AG09319 (cell line): ENCODE measurements at regions not wholly inside any gene's neighbourhood (a gene's known extent, or its start where the extent isn't known, plus 50 kb on each side); places are given as distances from the start of the nearest gene placed in this dataset.
"Not testable (repeated sequence)": the region's sequence is repeated elsewhere in the genome, so short reads cannot be mapped to it uniquely, and the experiment has no call there.

Experiments used
- DNase-seq: peaks from one replicate; pipeline ENCODE4 v3.0.0-alpha.2; 2010; ENCODE audit warnings: low read depth; ENCODE audit errors: extremely low read depth
- CTCF ChIP-seq: IDR thresholded peaks from 2 replicates; pipeline ENCODE4 v1.5.1; 2011; ENCODE audit warnings: low read depth, mild to moderate bottlenecking, inconsistent platforms, low read length, moderate library complexity

GRCh38 chr14:46147452-46147851 is 504.1 kb downstream of the RPL10L start:
- no peak for TF ChIP-seq CTCF
- DNase-seq = no peak

DNA sequence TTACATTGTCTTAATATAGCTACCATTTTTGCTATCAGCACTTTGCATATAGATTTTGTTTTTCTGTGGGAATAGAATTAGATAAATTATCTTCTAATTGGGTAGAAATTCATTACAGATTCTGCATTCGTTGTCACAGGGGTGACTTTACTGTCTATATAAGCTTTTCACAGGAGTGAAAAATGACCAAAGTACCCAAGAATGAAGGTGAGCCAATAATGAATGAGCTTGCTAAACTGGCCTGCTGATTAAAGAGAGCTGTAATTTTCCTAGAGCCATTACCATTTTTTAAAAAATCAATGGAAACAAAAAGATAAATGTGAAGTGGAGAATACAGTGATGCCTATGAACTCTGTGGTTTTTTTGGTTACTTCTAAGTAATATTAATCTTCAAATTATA is 504.6 kb downstream of the RPL10L start:
- no peak for DNase-seq
- TF ChIP-seq CTCF = no peak

DNA sequence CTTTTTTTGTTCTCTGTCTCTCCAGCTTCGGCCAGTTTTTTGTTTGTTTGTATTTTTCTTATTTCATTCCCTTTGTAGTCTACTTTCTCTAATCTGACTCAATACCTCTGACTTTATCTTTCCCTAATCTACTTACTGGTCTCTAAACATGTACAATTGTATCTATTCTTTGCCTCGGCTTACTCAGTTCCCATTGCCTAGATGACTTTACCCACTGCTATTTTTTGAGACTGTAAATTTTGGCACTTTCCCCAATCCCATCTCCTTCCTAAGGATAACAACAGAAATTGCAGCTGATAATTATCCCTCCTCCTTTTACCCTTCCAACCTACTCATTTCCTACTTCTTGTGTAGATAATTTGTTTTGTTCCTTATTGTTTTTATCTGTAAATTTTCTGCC is 511.1 kb downstream of the RPL10L start:
- no peak for TF ChIP-seq CTCF
- no peak for DNase-seq

GRCh38 chr14:46139649-46140048 is 511.9 kb downstream of the RPL10L start:
- no peak for TF ChIP-seq CTCF

GRCh38 chr14:46137786-46138185 is 513.8 kb downstream of the RPL10L start:
- TF ChIP-seq CTCF = no peak
- DNase-seq = no peak

More at GRCh38 chr14:46139649-46140048, 511.9 kb downstream of the RPL10L start:
- DNase-seq = no peak

GRCh38 chr14:46136456-46136855 is 515.1 kb downstream of the RPL10L start:
- no peak for DNase-seq
- TF ChIP-seq CTCF = no peak

DNA sequence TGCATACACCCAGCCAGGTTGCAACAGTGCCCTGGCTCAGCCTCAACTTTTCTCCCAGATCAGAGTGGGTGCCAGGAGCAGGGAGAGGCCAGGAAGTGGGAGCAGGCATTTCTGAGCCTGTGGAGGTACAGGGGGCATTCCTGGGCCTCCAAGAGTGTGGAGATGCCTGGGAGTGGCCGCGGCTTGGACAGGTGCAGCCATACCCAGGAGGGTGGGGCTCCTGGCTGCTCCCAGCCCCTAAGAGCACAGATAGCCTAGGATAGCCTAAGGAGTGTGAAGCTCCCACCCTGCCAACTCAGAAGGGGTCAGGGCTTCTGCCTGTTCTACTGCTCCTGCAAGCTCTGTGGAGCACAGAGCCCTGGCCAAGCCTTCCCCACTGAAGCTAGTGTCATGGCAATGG is 543.4 kb downstream of the RPL10L start:
- TF ChIP-seq CTCF = no peak
- no peak for DNase-seq

DNA sequence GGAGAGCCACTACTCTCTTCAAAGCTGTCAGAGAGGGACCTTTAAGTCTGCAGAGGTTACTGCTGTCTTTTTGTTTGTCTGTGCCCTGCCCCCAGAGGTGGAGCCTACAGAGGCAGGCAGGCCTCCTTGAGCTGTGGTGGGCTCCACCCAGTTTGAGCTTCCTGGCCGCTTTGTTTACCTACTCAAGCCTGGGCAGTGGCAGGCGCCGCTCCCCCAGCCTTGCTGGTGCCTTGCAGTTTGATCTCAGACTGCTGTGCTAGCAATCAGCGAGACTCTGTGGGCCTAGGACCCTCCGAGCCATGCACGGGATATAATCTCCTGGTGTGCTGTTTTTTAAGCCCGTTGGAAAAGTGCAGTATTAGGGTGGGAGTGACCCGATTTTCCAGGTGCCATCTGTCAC is 550.7 kb downstream of the RPL10L start:
- DNase-seq = not testable (repeated sequence)
